ENCODE measurements at regions not wholly inside any gene's neighbourhood (a gene's known extent, or its start where the extent isn't known, plus 50 kb on each side); places are given as distances from the start of the nearest gene placed in this dataset.

GRCh38 chr1:96641282-96641681 lies 80.3 kb upstream of the PTBP2 start:
- H3K36me3 ChIP-seq: no peaks in the 10 kb centered on the region
- no peak overlapping the region for H3K27ac ChIP-seq
- intact Hi-C loops (cut with DNase I): no loop called here
- no peaks in the 10 kb centered on the region for H3K4me1 ChIP-seq
- DNase-seq: no peak
- H3K4me3 ChIP-seq (replicated peaks in 1 of 3): no peak overlapping the region
- WGBS, 2 donors: 81 to 89% methylated on average over 3 of the region's 3 CpGs
- no peak for TF ChIP-seq CTCF (IDR thresholded peaks at IDR 0.05)
- TF ChIP-seq POLR2A (IDR thresholded peaks at IDR 0.05): no peak
- no peaks in the 10 kb centered on the region for H3K9me3 ChIP-seq
- no peaks in the 10 kb centered on the region for H3K27me3 ChIP-seq

- Histone ChIP-seq H3K9me3 (no peaks in the 10 kb centered on the region), H3K27me3 (no peaks in the 10 kb centered on the region), H3K4me1 (no peaks in the 10 kb centered on the region), H3K36me3 (no peaks in the 10 kb centered on the region), H3K27ac (no peak overlapping the region), H3K4me3 (replicated peaks in 1 of 3) (no peak overlapping the region)
- WGBS, 2 donors: 76% methylated on average over 1 of the region's 1 CpG
- intact Hi-C loops (cut with DNase I): no loop called here
- DNase-seq: no peak
- TF ChIP-seq CTCF (IDR thresholded peaks at IDR 0.05) (no peak), POLR2A (IDR thresholded peaks at IDR 0.05) (no peak)
Measured at GRCh38 chr1:96643519-96643918, 78.1 kb upstream of the PTBP2 start.

GRCh38 chr1:96649301-96649700 lies 72.3 kb upstream of the PTBP2 start:
- intact Hi-C loops (cut with DNase I): no loop called here
- TF ChIP-seq POLR2A (IDR thresholded peaks at IDR 0.05) (no peak), CTCF (IDR thresholded peaks at IDR 0.05) (no peak)
- DNase-seq: no peak
- no peaks in the 10 kb centered on the region for H3K27me3 ChIP-seq
- no peaks in the 10 kb centered on the region for H3K36me3 ChIP-seq
- H3K9me3 ChIP-seq: no peaks in the 10 kb centered on the region
- no peaks in the 10 kb centered on the region for H3K4me1 ChIP-seq
- H3K27ac ChIP-seq: no peak overlapping the region
- H3K4me3 ChIP-seq (replicated peaks in 1 of 3): no peak overlapping the region

GRCh38 chr1:96651517-96651916 lies 70.1 kb upstream of the PTBP2 start:
- no peaks in the 10 kb centered on the region for H3K27me3 ChIP-seq
- H3K27ac ChIP-seq: no peak overlapping the region
- DNase-seq: no peak
- intact Hi-C loops (cut with DNase I): no loop called here
- no peak for TF ChIP-seq CTCF (IDR thresholded peaks at IDR 0.05)
- TF ChIP-seq POLR2A (IDR thresholded peaks at IDR 0.05): no peak
- WGBS, 2 donors: 84 to 87% methylated on average over 4 to 5 of the region's 5 CpGs
- no peaks in the 10 kb centered on the region for H3K4me1 ChIP-seq
- no peaks in the 10 kb centered on the region for H3K36me3 ChIP-seq
- H3K9me3 ChIP-seq: no peaks in the 10 kb centered on the region
- H3K4me3 ChIP-seq (replicated peaks in 1 of 3): no peak overlapping the region

- Histone ChIP-seq H3K4me3 (replicated peaks in 1 of 3) (no peak overlapping the region), H3K27me3 (no peaks in the 10 kb centered on the region), H3K9me3 (no peaks in the 10 kb centered on the region), H3K36me3 (no peaks in the 10 kb centered on the region), H3K27ac (no peak overlapping the region), H3K4me1 (no peaks in the 10 kb centered on the region)
- 89 to 90% methylated on average over 3 of the region's 3 CpGs for WGBS, 2 donors
- intact Hi-C loops (cut with DNase I): no loop called here
- TF ChIP-seq CTCF (IDR thresholded peaks at IDR 0.05): no peak
- no peak for TF ChIP-seq POLR2A (IDR thresholded peaks at IDR 0.05)
- DNase-seq: no peak
Measured at GRCh38 chr1:96660051-96660450, 61.5 kb upstream of the PTBP2 start.

Measured in thyroid gland (tissue), 4 donors.